ENCODE measurements at regions not wholly inside any gene's neighbourhood (a gene's known extent, or its start where the extent isn't known, plus 50 kb on each side); places are given as distances from the start of the nearest gene placed in this dataset.

- TF ChIP-seq CTCF (IDR thresholded peaks at IDR 0.05) (no peak), POLR2A (IDR thresholded peaks at IDR 0.05) (no peak)
These were observed 901.0 kb upstream of the MAP3K7 start for GRCh38 chr6:91487696-91488392.
